Stimulated activated effector memory CD8-positive, alpha-beta T cell treated with anti-CD3 and anti-CD28 coated beads, Interleukin-12 subunit alpha, Interleukin-12 subunit beta, amount 100 ng/mL, for 72 hours (primary cell): ENCODE measurements at regions not wholly inside any gene's neighbourhood (a gene's known extent, or its start where the extent isn't known, plus 50 kb on each side); places are given as distances from the start of the nearest gene placed in this dataset.
"Not testable (repeated sequence)": the region's sequence is repeated elsewhere in the genome, so short reads cannot be mapped to it uniquely, and the experiment has no call there.

Experiments used
- ATAC-seq: fragments of 150-1000 bp; cut with Tn5 transposase; 2 replicates; pipeline ENCODE4 v1.10.0; 2021
- DNase-seq, 2 donors: peaks; one replicate each; pipeline ENCODE4 v3.0.0; 2021 to 2022; ENCODE audit warnings: low spot score in 2 of 2
- H3K27ac Mint-ChIP-seq: one replicate; pipeline ENCODE4 v1.8.0; 2022; ENCODE audit warnings: mild to moderate bottlenecking, mixed read lengths
- H3K36me3 Mint-ChIP-seq: one replicate; pipeline ENCODE4 v1.8.0; 2022; ENCODE audit warnings: mild to moderate bottlenecking, mixed read lengths
- H3K4me1 Mint-ChIP-seq: one replicate; pipeline ENCODE4 v1.8.0; 2022; ENCODE audit warnings: mixed read lengths
- H3K4me3 Mint-ChIP-seq: one replicate; pipeline ENCODE4 v1.8.0; 2022; ENCODE audit warnings: mild to moderate bottlenecking, mixed read lengths
- H3K9me3 Mint-ChIP-seq: one replicate; pipeline ENCODE4 v1.8.0; 2022; ENCODE audit warnings: mixed read lengths

- Mint-ChIP-seq H3K4me1 (no peaks in the 10 kb centered on the region), H3K36me3 (no peaks in the 10 kb centered on the region), H3K4me3 (no peak overlapping the region), H3K27ac (no peak overlapping the region), H3K9me3 (peaks cover 9% of the 10 kb centered on the region)
- DNase-seq (no peak), ATAC-seq (no peak)
Observed at GRCh38 chr13:63855457-63856118, 2439.9 kb upstream of the PCDH20 start.

GRCh38 chr13:63853816-63854215 is 2438.2 kb upstream of the PCDH20 start:
- Mint-ChIP-seq H3K9me3 (peaks cover 5% of the 10 kb centered on the region), H3K4me1 (no peaks in the 10 kb centered on the region), H3K27ac (no peak overlapping the region), H3K36me3 (no peaks in the 10 kb centered on the region), H3K4me3 (no peak overlapping the region)
- ATAC-seq (no peak), DNase-seq (no peak)

- DNase-seq: no peak
- ATAC-seq: no peak
- Mint-ChIP-seq H3K9me3 (peaks cover 9% of the 10 kb centered on the region), H3K4me3 (no peak overlapping the region), H3K27ac (no peak overlapping the region), H3K36me3 (no peaks in the 10 kb centered on the region), H3K4me1 (no peaks in the 10 kb centered on the region)
Observed at GRCh38 chr13:63851526-63851925, 2435.9 kb upstream of the PCDH20 start.

- H3K36me3 Mint-ChIP-seq: no peaks in the 10 kb centered on the region
- no peak overlapping the region for H3K27ac Mint-ChIP-seq
- H3K9me3 Mint-ChIP-seq: peaks cover 3% of the 10 kb centered on the region
- no peak for DNase-seq
- H3K4me3 Mint-ChIP-seq: no peak overlapping the region
- no peak for ATAC-seq
- H3K4me1 Mint-ChIP-seq: no peaks in the 10 kb centered on the region
Observed at GRCh38 chr13:63843766-63844699, 2428.4 kb upstream of the PCDH20 start.

- Mint-ChIP-seq H3K9me3 (peaks cover 3% of the 10 kb centered on the region), H3K27ac (no peak overlapping the region), H3K4me1 (no peaks in the 10 kb centered on the region), H3K4me3 (no peak overlapping the region), H3K36me3 (no peaks in the 10 kb centered on the region)
- DNase-seq (no peak), ATAC-seq (no peak)
Observed at GRCh38 chr13:63842102-63842501, 2426.5 kb upstream of the PCDH20 start.

- H3K36me3 Mint-ChIP-seq: no peaks in the 10 kb centered on the region
- H3K27ac Mint-ChIP-seq: no peak overlapping the region
- H3K4me3 Mint-ChIP-seq: no peak overlapping the region
- ATAC-seq: no peak
- no peak for DNase-seq
- no peaks in the 10 kb centered on the region for H3K9me3 Mint-ChIP-seq
- H3K4me1 Mint-ChIP-seq: no peaks in the 10 kb centered on the region
Observed at GRCh38 chr13:63840551-63841421, 2425.1 kb upstream of the PCDH20 start.

- H3K36me3 Mint-ChIP-seq: no peaks in the 10 kb centered on the region
- H3K4me3 Mint-ChIP-seq: no peak overlapping the region
- DNase-seq (no peak), ATAC-seq (no peak)
- no peaks in the 10 kb centered on the region for H3K9me3 Mint-ChIP-seq
- no peaks in the 10 kb centered on the region for H3K4me1 Mint-ChIP-seq
- H3K27ac Mint-ChIP-seq: no peak overlapping the region
Observed at GRCh38 chr13:63838366-63839110, 2422.9 kb upstream of the PCDH20 start.

GRCh38 chr13:63837701-63838100 is 2422.1 kb upstream of the PCDH20 start:
- not testable (repeated sequence) for H3K4me3 Mint-ChIP-seq, H3K27ac Mint-ChIP-seq, ATAC-seq, H3K9me3 Mint-ChIP-seq, DNase-seq, H3K4me1 Mint-ChIP-seq, H3K36me3 Mint-ChIP-seq

- not testable (repeated sequence) for DNase-seq, H3K27ac Mint-ChIP-seq, H3K36me3 Mint-ChIP-seq, H3K4me3 Mint-ChIP-seq, H3K9me3 Mint-ChIP-seq, ATAC-seq, H3K4me1 Mint-ChIP-seq
Observed at GRCh38 chr13:63829609-63830008, 2414.0 kb upstream of the PCDH20 start.

GRCh38 chr13:63821785-63822184 is 2406.1 kb upstream of the PCDH20 start:
- not testable (repeated sequence) for H3K4me3 Mint-ChIP-seq, H3K36me3 Mint-ChIP-seq, DNase-seq, ATAC-seq, H3K4me1 Mint-ChIP-seq, H3K27ac Mint-ChIP-seq, H3K9me3 Mint-ChIP-seq

GRCh38 chr13:63811428-63812004 is 2395.9 kb upstream of the PCDH20 start:
- ATAC-seq, H3K4me3 Mint-ChIP-seq, H3K4me1 Mint-ChIP-seq, H3K36me3 Mint-ChIP-seq, H3K27ac Mint-ChIP-seq, DNase-seq: not testable (repeated sequence)
- peaks cover 13% of the 10 kb centered on the region for H3K9me3 Mint-ChIP-seq

- not testable (repeated sequence) for H3K27ac Mint-ChIP-seq, H3K9me3 Mint-ChIP-seq, H3K4me3 Mint-ChIP-seq, H3K36me3 Mint-ChIP-seq, H3K4me1 Mint-ChIP-seq, ATAC-seq, DNase-seq
Observed at GRCh38 chr13:63791134-63791533, 2375.5 kb upstream of the PCDH20 start.

- ATAC-seq (no peak), DNase-seq (no peak)
- no peaks in the 10 kb centered on the region for H3K4me1 Mint-ChIP-seq
- no peak overlapping the region for H3K4me3 Mint-ChIP-seq
- no peak overlapping the region for H3K27ac Mint-ChIP-seq
- H3K9me3 Mint-ChIP-seq: peaks cover 5% of the 10 kb centered on the region
- H3K36me3 Mint-ChIP-seq: no peaks in the 10 kb centered on the region
Observed at GRCh38 chr13:63774133-63774532, 2358.5 kb upstream of the PCDH20 start.

GRCh38 chr13:63773476-63773875 is 2357.8 kb upstream of the PCDH20 start:
- DNase-seq (no peak), ATAC-seq (no peak)
- H3K4me1 Mint-ChIP-seq: no peaks in the 10 kb centered on the region
- H3K9me3 Mint-ChIP-seq: peaks cover 4% of the 10 kb centered on the region
- H3K27ac Mint-ChIP-seq: no peak overlapping the region
- H3K4me3 Mint-ChIP-seq: no peak overlapping the region
- H3K36me3 Mint-ChIP-seq: no peaks in the 10 kb centered on the region
